Pulmonary artery endothelial cell (primary cell): ENCODE measurements at regions not wholly inside any gene's neighbourhood (a gene's known extent, or its start where the extent isn't known, plus 50 kb on each side); places are given as distances from the start of the nearest gene placed in this dataset.

Experiments used
- DNase-seq: peaks from one replicate; pipeline ENCODE4 v3.0.0-alpha.2; 2011; ENCODE audit warnings: low read depth, low spot score

DNA sequence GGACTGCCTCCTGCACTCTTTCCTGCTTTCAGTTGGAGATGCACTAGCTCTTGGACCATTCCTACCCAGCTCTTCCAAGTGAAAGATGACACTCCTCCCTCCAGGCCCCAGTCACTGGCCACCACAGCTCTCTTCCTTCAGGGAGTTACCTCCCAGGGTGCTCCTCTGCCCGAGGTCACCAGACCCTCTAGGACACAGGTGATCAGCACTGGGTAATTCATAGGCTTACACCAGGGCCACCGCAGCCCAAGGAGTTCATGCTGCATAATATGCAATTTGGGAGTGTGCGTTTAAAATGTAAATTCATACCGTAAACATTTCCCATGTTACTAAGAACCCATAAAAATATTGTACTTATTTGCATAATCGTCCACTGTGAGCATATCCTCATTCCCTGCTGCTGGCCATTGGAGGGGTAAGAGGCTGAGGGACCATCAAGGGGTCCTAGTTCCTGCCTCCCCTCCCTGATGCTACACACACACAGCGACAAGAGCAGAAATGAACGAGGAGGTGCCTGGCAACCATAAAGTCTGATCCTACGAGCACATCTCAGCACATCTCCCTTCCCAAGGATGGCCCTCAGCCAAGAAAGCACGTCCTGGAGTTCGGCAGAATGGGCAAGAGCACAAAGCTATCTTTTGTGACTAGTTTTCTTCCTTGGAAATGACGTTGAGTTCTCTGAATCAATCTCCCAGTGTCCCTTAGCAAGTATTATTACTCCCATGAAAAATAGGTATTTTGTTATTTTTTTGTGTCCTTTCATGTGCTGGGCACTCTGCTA lies 222.9 kb upstream of the RAB4A start:
- no peak for DNase-seq

DNA sequence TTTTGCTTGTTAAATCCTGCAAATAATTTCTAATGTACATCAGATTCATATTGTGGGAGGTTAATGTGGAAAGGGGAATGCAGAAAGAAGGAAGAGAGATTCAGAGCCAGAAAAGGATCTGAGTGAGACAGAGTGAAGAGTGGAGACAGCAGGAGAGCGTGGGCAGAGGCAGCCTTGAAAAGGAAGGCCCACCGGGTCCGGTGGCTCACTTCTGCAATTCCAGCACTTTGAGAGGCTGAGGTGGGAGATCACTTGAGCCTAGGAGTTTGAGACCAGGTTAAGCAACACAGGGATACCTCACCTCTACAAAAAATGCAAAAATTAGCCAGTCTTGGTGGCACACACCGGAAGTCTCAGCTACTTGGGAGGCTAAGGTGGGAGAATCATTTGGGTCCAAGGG lies 222.0 kb upstream of the RAB4A start:
- DNase-seq: no peak

DNA sequence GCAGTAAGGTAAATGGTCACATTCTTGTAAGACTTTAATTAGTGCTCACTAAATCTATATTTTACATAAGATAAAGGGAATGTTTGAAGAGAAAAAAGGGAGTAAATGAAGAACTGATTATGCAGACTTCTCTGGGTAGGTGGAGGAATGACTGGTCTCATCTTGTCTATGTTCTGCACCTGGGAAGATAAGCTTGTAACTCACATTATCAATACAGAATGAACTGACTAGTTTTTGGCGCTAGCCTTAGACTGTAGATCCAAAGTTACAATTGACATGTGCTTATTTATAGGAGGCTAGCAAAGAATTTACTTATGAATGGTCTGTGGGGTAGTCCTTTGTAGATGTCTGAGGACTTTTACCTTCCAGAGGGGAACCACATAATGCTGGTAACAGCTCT lies 214.9 kb upstream of the RAB4A start:
- DNase-seq: no peak

DNA sequence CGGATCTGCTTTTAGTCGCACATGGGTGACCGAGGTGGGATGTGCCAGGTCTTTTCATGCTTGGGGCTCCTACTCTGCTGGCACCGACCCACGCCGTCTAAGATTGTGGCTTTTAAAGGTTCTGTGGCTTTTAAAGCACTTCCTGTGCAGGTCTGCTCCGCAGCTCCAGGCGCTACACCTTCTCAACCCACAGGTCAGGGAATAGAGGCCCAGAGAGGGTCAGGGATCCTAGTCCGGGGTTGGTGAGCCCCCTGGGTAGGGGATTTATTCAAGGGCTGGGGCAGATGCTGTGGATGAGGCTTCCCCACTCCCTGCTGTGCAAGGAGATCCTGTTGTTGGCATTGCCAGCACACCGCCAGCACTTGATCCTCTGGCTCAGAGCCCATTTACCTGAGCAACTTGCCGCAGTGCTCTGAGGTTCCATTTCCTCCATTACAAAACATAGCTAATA lies 212.8 kb upstream of the RAB4A start:
- DNase-seq: no peak

DNA sequence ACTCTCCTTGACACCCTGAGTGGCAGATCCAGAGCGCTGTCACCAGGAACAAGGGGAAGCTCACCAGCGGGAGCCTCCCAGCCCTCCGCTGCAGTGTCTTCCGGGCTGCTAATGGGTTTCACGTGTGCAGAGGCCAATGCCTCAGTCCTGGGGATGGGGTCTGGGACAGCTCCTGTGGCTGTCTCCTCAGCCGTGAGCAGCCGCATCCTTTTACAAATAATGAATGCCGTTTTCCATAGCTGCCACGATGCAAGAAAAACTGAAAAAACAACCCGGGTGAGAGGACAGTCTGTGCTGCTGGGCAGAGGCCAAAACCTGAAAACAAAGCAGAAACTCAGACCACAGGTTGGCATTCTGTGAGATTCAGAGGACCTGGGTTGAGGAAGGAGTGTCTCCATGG lies 212.2 kb upstream of the RAB4A start:
- no peak for DNase-seq

DNA sequence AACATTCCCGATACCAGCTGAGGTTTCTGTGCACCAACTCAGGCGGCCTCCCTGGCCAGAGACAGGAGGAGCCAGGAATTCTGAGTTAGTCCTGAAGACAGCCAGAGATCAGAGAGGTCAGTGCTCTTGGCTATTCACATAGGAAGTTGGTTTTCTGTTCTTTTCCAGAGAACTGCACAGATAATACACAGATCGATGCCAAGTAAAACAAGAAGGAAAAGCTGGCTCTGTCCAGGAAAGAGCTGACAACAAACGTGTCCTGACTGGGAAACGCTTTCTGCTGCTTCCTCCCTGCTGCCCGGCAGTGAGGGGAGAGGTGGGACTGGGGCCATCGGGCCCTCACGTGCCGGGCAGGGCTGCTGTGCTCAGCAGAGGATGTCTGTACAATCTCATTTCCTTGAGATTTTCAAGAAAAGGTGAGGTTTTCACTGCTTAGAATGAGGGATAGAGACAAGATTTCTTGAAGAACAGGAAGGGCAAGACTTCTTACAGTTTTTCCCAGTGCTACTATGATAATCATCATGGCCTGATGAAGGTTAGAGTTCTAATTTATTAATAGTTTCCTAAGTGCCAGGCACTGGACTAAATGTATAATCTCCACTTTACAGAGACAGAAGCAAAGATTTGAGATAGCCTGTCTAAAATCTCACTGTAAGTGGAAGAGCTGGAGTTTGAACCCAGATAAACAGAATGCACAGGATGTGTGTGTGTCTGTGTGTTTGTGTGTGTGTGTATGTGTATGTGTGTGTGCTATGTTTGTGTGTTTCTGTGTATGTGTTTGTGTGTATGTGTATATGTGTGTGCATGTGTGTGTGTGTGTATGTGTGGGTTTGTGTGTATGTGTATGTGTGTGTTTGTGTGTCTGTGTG lies 211.0 kb upstream of the RAB4A start:
- peak; percentile 69 for DNase-seq

DNA sequence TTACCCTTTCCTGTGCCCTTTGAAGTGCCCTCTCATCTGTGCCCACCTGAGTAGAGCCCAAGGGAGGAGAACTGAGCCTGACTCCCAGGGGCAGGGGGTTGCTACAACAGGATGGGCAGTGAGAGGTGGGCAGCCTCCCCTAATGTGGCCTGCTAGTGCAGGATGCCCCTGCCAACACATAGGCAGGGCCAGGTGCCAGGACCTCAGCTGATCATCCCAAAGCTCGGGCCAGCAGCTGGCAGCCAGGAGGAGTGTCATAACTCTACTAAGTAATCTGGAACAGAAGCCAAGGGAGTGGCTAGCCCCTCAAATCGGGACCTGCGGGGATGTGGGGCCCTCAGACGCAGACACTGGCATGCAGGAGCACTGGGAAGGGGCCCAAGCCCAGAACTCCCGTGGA lies 208.8 kb upstream of the RAB4A start:
- DNase-seq: no peak

DNA sequence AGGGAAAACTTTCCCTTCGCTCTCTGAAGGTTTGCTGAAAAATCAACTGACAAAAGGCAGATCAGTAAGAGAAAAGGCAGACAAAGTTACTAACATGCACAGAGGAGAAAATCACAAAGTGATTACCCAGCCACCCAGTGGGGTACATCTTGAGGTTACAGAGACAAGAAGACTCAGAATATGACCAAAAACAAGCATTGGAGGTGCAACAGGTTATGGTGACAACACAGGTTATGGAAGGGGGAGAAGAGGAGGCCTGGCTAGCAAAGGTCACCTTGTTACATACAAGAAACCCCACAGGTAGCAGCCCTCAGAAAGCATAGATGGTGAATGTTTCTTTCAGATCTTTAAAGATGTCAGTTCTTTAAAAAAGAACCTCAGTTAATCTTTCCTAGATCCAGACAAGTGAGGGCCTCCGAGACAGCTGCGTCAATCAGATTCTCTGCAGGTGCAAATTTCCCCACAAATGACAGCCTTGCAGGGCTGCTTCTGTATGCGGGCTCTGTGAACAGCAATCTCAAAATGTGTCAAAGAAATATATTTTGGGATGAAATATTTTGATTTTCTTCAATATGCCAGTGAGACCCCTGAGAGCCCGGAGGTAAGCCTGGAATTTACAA lies 207.6 kb upstream of the RAB4A start:
- DNase-seq: no peak

DNA sequence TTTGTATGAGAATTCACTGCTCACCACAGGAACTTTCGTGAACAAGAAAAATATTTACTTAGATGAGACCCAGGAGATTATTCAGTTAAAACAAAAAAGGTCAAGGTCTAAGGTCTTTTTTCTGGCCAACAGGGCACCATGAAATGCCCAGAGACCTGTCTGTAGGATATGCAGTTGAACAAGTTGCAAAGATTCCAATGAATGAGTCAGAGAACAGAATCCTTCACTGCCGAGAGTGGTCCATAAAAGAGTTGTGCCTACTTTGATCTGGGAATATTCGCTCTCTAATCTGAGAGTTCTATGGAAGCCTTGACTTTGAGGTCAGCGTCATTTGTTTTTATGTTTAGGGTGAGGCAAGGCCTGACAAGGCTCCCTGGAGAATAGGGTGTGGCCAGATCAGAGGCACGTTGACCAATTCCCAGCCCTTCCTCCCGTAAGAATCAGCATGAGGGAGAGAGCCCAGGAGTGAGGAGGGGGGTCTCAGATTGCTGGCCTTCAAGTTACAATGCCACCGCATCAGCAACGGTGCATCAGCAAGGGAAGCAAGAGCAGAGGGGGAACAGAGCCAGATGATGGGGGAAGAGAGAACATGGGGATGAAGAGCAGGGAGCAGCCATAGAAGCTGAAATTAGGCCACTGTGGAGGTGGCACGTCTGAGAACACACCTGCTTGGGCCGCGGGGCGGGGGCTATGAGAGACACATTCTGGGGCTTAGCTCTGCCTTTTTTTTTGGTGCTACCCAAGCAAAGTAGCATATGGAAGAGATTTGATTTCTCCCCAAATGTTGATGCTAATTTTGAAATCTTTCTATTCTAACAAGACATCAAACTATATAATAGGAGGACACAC lies 206.4 kb upstream of the RAB4A start:
- no peak for DNase-seq

DNA sequence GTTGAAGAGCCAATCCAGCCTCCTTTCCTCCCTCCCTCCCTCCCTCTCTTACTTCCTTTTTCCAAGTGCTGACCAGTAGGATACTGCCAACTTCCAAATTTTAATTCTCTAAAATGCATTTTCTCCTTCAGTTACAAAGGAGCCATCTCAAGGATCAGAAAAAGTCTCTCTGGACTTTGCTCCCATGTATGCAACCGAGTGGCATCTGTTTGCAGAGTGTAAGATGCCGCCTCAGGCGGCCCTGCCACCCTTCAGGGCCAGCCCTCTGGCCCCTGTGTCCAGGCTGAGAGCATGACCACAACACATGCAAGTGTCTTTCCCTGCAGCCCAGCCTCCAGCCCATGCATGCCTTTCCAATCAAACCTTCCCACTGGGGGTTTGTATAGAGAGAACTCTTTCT lies 205.3 kb upstream of the RAB4A start:
- DNase-seq: no peak

DNA sequence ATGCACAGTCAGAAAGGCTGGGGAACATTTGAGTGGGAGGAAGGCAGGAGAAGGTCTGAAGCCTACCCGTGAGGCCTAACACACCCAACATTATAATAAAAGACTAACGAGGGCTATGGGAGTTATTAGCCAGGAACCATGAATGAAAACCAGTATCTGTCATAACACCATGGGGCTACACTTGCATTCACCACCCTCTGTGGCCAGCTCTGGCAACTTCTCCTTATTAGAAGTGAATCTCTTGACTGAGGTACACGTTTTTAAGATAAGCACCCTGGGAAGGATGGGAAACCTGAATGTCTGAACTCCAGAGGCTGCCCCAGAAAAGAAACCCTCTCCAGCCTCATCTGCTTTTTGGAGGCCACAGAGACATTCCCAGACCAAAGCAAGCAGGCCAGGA lies 204.3 kb upstream of the RAB4A start:
- DNase-seq: no peak

DNA sequence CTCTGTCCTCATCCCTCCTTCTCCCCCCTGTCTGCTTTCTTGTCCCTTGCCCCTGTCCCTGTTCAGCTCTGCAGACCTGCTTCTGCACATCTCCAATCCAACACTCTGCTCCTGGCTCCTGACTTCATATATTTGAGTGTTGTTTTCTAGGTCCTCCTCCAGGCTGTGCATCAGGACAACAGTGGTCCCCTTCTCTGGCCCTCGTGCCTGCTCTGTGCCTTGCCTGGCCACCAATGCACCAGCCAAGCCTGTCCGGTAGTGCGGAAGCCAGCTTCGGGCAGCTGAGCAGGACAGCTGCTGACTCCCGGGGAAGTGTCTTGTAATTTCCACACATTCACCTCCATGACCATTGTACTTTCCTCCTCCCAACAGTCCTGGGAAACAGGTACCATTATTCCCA lies 203.4 kb upstream of the RAB4A start:
- no peak for DNase-seq

DNA sequence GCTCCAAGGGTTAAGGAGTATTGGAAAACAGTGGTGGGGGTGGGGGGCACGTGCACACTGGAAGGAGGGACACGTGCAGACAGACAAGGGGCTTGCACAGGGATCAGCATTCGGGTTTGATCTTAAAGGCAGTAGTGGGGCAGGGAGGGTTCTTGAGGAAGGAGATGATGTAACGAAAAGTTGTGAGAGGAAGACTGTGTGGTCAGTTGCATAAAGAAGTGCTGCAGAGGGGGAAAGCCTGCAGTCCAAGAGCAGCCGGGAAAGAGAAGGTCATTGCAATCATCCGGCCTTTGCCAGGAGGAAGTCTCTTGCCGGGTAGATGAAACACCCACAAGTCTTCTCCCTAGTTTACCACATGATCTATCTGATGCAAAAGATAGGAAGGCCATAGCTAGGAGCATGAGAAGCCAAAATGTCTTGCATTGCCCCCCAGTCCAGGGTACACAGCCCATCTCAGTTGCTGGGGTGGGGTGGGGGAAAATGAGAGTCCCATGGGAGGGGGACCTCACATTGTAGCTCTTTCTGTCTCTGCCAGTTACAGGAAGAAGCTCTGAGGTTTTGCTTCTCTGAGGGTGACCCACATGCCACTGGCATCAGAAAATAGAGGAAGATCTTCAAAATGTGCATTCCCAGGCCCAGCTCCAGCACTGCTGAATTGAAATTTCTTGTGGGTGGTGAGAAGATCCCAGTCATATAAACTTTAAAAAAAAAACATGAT lies 202.5 kb upstream of the RAB4A start:
- no peak for DNase-seq

DNA sequence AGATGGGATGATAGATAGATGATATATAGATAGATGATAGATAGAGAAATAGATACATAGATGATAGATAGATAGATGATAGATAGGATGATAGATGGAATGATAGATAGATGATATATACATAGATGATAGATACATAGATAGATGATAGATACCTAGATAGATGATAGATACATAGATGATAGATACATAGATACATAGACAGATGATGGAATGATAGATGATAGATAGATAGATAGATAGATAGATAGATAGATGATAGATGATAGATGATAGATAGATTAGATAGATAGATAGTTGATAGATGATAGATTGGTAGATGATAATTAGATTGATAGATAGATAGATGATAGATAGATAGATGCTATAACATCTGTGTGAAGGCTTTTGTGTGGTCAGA lies 201.7 kb upstream of the RAB4A start:
- DNase-seq: no peak

DNA sequence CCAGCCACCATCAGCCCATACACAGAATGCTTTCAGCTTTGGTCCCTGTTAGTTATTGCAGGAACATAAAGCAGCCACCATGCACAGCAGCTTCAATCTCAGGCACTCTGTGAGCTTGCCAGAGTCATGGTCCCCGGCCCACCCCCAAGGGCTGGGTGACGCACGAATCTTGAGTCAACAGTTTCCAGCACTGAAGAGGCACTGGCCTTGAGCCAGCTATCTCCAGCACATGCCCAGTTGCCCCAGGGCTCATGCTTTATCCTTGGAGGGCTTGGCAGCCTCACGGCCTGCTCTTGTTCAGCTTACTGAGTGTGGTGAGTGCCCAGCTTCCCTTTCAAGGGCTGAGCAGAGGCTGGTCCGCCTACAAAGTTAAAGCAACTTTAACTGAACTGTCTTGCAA lies 200.7 kb upstream of the RAB4A start:
- peak; percentile 33 for DNase-seq

DNA sequence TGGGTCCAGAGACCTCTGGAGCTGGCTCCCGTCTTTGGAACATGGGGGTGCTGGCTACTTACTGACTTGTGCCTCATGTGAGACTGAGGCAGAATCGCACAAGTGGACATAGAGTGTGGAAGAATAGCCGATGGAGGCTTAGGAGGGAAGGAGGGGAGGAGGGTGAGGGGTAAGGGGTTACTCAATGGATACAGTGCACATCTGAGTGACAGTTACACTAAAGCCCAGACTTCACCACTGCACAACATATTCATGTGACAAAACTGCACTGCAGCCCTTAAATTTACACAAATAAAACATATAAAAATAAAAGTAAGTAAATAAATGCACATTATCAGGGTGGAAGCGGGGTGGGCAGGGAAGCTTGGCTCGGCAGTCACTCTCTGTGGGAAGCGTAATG lies 197.7 kb upstream of the RAB4A start:
- DNase-seq: no peak

DNA sequence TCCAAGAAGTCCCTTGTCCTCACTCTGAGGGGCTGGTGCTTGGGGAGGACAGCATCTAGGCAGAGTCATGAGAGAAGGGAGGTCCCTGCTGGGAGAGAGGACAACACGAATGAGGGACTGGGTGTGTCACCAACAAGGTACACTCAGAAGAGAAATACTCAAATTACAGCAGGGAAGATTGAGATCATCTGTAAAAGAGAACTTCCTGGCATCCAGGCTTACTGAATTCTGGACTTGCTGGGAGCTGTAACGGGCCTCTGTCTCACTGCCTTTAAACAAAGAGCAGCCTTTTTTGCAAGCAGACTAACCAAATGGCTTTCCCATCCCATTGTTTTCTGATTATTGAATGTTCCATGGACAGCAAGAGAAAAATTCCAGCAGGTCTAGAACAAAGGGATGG lies 195.7 kb upstream of the RAB4A start:
- DNase-seq: no peak

DNA sequence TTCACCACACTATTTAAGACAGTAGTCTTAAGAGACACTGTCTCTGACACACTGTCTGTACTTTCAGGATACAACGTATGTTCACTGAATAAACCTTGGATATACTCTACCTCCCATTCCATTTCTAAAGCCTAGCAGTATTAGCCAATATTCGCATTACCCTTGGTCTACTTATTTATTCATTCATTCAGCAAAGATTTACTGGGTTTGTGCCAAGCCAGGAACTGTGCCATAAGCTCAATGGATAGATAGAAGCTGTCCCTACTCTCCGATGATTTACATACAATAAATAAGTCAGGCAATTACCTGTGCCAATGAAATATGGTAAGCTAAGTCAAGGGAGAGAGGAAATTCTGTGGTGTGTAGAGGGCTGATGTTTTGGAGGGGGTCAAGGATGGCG lies 195.2 kb upstream of the RAB4A start:
- no peak for DNase-seq

DNA sequence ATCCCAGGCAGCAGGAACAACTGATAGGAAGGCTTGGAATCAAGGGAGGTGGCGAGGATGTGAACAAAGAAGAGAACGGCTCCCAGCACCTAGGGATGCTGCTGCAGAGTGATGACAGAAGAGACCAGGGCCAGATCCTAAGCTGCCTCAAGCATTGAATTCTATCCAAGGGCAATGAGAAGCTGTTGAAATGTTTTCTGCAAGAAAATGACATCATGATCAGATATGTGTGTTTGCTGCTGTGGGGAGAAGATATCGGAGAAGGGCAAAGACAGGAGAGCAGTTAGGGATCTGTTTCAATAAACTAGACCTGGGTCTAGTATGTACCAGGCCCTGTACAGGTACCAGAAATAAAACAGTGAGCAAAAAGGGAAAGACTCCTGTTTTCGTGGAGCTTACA lies 194.7 kb upstream of the RAB4A start:
- no peak for DNase-seq

DNA sequence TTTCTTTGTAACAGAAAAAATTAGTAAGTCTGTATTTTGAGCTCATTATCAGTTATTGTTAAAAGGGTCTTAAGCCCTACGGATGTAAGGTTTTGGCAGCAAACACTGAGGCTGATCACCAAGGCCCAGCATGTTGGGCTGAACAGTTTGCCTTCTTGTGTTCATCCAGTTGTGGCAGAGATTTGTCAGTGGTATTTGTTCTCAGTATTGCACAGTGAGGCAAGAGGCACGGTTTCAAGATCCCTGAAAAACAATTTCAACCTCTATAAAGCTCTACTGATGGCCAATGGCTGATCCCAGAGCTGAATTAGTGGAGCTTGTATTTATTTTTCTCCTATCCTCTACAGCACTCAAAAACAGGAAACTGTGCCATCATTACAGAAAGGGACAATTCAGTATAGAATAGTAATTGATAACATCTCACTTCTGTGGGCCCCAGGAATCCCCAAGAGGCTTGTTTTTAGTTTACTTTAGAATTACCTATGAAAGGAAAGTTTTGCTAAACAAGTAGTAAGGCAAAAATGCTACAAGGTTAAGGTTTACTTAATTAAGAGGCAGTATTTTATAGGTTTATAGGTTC lies 191.8 kb upstream of the RAB4A start:
- DNase-seq: no peak
